NCI-H2171 treated with DMSO at 0.1 percent for 48 hours (cell line): ENCODE measurements at regions not wholly inside any gene's neighbourhood (a gene's known extent, or its start where the extent isn't known, plus 50 kb on each side); places are given as distances from the start of the nearest gene placed in this dataset.
"Not testable (repeated sequence)": the region's sequence is repeated elsewhere in the genome, so short reads cannot be mapped to it uniquely, and the experiment has no call there.

Experiments used
- DNase-seq: peaks from one replicate; lab custom pipeline; 2025; lab: John Stamatoyannopoulos, UW

- DNase-seq = no peak
Measured at GRCh38 chr12:19666070-19666469, 226.8 kb downstream of the AEBP2 start.

GRCh38 chr12:19669793-19670192 lies 230.5 kb downstream of the AEBP2 start:
- DNase-seq = no peak

GRCh38 chr12:19671695-19672094 lies 232.4 kb downstream of the AEBP2 start:
- DNase-seq = no peak

GRCh38 chr12:19674437-19674836 lies 235.1 kb downstream of the AEBP2 start:
- no peak for DNase-seq

- no peak for DNase-seq
Measured at GRCh38 chr12:19675361-19675760, 236.1 kb downstream of the AEBP2 start.

GRCh38 chr12:19678501-19678900 lies 239.2 kb downstream of the AEBP2 start:
- not testable (repeated sequence) for DNase-seq

- DNase-seq = peak; percentile 3
Measured at GRCh38 chr12:19681007-19681406, 241.7 kb downstream of the AEBP2 start.

- no peak for DNase-seq
Measured at GRCh38 chr12:19683178-19683927, 244.1 kb downstream of the AEBP2 start.

GRCh38 chr12:19687371-19687770 lies 248.1 kb downstream of the AEBP2 start:
- DNase-seq = no peak

GRCh38 chr12:19688532-19688931 lies 249.2 kb downstream of the AEBP2 start:
- DNase-seq = no peak

GRCh38 chr12:19689226-19689625 lies 249.9 kb downstream of the AEBP2 start:
- no peak for DNase-seq

GRCh38 chr12:19689801-19690472 lies 250.6 kb downstream of the AEBP2 start:
- peak; percentile 35 for DNase-seq

GRCh38 chr12:19692091-19692490 lies 252.8 kb downstream of the AEBP2 start:
- DNase-seq = no peak

- no peak for DNase-seq
Measured at GRCh38 chr12:19692566-19692965, 253.3 kb downstream of the AEBP2 start.

- no peak for DNase-seq
Measured at GRCh38 chr12:19694627-19695026, 255.3 kb downstream of the AEBP2 start.

GRCh38 chr12:19695244-19696098 lies 256.2 kb downstream of the AEBP2 start:
- no peak for DNase-seq

GRCh38 chr12:19700969-19701368 lies 261.7 kb downstream of the AEBP2 start:
- DNase-seq = no peak

GRCh38 chr12:19704966-19705365 lies 265.7 kb downstream of the AEBP2 start:
- DNase-seq = no peak

GRCh38 chr12:19706936-19707335 lies 267.6 kb downstream of the AEBP2 start:
- DNase-seq = no peak

GRCh38 chr12:19707948-19708409 lies 268.7 kb downstream of the AEBP2 start:
- DNase-seq = no peak

- DNase-seq = no peak
Measured at GRCh38 chr12:19709889-19710288, 270.6 kb downstream of the AEBP2 start.
